Panc1 (cell line): ENCODE measurements at regions not wholly inside any gene's neighbourhood (a gene's known extent, or its start where the extent isn't known, plus 50 kb on each side); places are given as distances from the start of the nearest gene placed in this dataset.

Experiments
- POLR2AphosphoS5 ChIP-seq: IDR thresholded peaks from 2 replicates; pipeline ENCODE4 v1.6.1; 2012; ENCODE audit warnings: mild to moderate bottlenecking, low read depth, low read length, moderate library complexity
- TF ChIP-seq, protein P1 (sequence below): fragments of 450-650 bp; IDR thresholded peaks from 2 replicates; pipeline ENCODE4 v1.5.1; 2017; ENCODE audit warnings: mild to moderate bottlenecking
- TF ChIP-seq, protein P2 (sequence below), 2 experiments: IDR thresholded peaks; 2 replicates each; pipeline ENCODE4 v1.6.1; 2011 to 2012; ENCODE audit warnings: low read depth in 2 of 2, control low read depth in 1 of 2, low read length in 1 of 2, mild to moderate bottlenecking in 1 of 2, moderate library complexity in 1 of 2; ENCODE audit not compliant: insufficient read depth in 1 of 2

DNA sequence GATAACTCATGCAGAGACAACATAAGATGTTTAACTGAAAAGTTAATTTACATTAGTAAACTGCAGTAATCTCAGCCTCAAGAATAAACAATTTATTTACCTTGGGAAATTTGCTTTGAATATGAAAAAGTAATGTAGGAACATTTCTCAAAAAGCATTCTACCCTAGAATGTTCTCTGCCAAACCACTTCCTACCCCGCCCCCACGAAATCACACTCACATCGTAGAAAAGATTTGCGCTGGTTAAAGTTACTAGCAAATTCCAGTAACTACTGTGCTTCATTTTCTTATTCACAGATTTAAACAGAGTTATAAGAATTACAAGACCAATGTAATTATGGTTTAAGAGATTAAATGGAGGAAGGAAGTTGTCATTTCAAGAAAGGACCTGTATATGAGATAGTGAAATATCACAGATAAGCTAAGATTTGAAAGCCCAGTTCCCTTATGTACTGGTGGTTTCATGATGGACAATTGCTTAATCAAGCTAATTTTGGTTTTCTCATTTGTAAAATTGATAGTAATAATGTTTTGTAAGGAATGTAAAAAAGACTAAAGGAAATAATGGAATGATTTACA lies 175.4 kb downstream of the GNAI1 start:
- TF ChIP-seq, protein P1, sequence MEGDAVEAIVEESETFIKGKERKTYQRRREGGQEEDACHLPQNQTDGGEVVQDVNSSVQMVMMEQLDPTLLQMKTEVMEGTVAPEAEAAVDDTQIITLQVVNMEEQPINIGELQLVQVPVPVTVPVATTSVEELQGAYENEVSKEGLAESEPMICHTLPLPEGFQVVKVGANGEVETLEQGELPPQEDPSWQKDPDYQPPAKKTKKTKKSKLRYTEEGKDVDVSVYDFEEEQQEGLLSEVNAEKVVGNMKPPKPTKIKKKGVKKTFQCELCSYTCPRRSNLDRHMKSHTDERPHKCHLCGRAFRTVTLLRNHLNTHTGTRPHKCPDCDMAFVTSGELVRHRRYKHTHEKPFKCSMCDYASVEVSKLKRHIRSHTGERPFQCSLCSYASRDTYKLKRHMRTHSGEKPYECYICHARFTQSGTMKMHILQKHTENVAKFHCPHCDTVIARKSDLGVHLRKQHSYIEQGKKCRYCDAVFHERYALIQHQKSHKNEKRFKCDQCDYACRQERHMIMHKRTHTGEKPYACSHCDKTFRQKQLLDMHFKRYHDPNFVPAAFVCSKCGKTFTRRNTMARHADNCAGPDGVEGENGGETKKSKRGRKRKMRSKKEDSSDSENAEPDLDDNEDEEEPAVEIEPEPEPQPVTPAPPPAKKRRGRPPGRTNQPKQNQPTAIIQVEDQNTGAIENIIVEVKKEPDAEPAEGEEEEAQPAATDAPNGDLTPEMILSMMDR, result no peak
- TF ChIP-seq, protein P2, sequence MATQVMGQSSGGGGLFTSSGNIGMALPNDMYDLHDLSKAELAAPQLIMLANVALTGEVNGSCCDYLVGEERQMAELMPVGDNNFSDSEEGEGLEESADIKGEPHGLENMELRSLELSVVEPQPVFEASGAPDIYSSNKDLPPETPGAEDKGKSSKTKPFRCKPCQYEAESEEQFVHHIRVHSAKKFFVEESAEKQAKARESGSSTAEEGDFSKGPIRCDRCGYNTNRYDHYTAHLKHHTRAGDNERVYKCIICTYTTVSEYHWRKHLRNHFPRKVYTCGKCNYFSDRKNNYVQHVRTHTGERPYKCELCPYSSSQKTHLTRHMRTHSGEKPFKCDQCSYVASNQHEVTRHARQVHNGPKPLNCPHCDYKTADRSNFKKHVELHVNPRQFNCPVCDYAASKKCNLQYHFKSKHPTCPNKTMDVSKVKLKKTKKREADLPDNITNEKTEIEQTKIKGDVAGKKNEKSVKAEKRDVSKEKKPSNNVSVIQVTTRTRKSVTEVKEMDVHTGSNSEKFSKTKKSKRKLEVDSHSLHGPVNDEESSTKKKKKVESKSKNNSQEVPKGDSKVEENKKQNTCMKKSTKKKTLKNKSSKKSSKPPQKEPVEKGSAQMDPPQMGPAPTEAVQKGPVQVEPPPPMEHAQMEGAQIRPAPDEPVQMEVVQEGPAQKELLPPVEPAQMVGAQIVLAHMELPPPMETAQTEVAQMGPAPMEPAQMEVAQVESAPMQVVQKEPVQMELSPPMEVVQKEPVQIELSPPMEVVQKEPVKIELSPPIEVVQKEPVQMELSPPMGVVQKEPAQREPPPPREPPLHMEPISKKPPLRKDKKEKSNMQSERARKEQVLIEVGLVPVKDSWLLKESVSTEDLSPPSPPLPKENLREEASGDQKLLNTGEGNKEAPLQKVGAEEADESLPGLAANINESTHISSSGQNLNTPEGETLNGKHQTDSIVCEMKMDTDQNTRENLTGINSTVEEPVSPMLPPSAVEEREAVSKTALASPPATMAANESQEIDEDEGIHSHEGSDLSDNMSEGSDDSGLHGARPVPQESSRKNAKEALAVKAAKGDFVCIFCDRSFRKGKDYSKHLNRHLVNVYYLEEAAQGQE (IDR thresholded peaks at IDR 0.05; ENCODE audit: insufficient read depth in 1 of 2, low read depth in 2 of 2, low read length in 1 of 2), result no peak
- TF ChIP-seq POLR2AphosphoS5, result no peak
